H1 (cell line): ENCODE measurements at regions not wholly inside any gene's neighbourhood (a gene's known extent, or its start where the extent isn't known, plus 50 kb on each side); places are given as distances from the start of the nearest gene placed in this dataset.

Source experiments
- EGR1 ChIP-seq: IDR thresholded peaks from 2 replicates; pipeline ENCODE4 v1.6.1; 2011; ENCODE audit warnings: low read depth, low read length, borderline replicate concordance
- EP300 ChIP-seq, 2 experiments: IDR thresholded peaks; 1 replicate in 1 of 2; 2 replicates in 1 of 2; pipeline ENCODE4 v1.6.1; 2011 to 2012; ENCODE audit warnings: low read depth in 2 of 2, low read length in 2 of 2, mild to moderate bottlenecking in 2 of 2, borderline replicate concordance in 1 of 2, inconsistent platforms in 1 of 2, moderate library complexity in 1 of 2
- JUND ChIP-seq: IDR thresholded peaks from 2 replicates; pipeline ENCODE4 v1.6.1; 2011; ENCODE audit warnings: mild to moderate bottlenecking, improper control_type of control experiment, low read length
- NRF1 ChIP-seq: IDR thresholded peaks from 2 replicates; pipeline ENCODE4 v1.6.1; 2011; ENCODE audit warnings: mild to moderate bottlenecking, low read depth, low read length, improper control_type of control experiment
- POLR2AphosphoS5 ChIP-seq: IDR thresholded peaks from 2 replicates; pipeline ENCODE4 v1.6.1; 2011; ENCODE audit warnings: low read depth, low read length
- RFX5 ChIP-seq: IDR thresholded peaks from 2 replicates; pipeline ENCODE4 v1.6.1; 2011; ENCODE audit warnings: low read depth, low read length, improper control_type of control experiment, borderline replicate concordance
- SP1 ChIP-seq: IDR thresholded peaks from 2 replicates; pipeline ENCODE4 v1.6.1; 2011; ENCODE audit warnings: low read depth, low read length
- SUZ12 ChIP-seq: fragments of 200-600 bp; sonication (generic); IDR thresholded peaks from 2 replicates; pipeline ENCODE4 v1.6.1; 2012; ENCODE audit warnings: mild to moderate bottlenecking, inconsistent platforms, low read length, moderate library complexity, mixed read lengths
- TAF1 ChIP-seq: IDR thresholded peaks from 2 replicates; pipeline ENCODE4 v1.6.1; 2011; ENCODE audit warnings: mild to moderate bottlenecking, low read depth, low read length
- YY1 ChIP-seq: IDR thresholded peaks from 2 replicates; pipeline ENCODE4 v1.6.1; 2011; ENCODE audit warnings: low read depth, mild to moderate bottlenecking, low read length
- ZNF274 ChIP-seq: IDR thresholded peaks from 2 replicates; pipeline ENCODE4 v1.7.0; 2012; ENCODE audit warnings: low read length, borderline replicate concordance; ENCODE audit errors: extremely low read depth
- TF ChIP-seq, protein P1 (sequence below), 3 experiments: IDR thresholded peaks; 1 replicate in 2 of 3; 2 replicates in 1 of 3; pipeline versions ENCODE4 v1.5.1 to v1.6.1; 2011; ENCODE audit warnings: low read length in 3 of 3, mild to moderate bottlenecking in 3 of 3, inconsistent platforms in 2 of 3, low read depth in 1 of 3, moderate library complexity in 1 of 3; ENCODE audit not compliant: insufficient read depth in 1 of 3; ENCODE audit errors: control extremely low read depth in 1 of 3

DNA sequence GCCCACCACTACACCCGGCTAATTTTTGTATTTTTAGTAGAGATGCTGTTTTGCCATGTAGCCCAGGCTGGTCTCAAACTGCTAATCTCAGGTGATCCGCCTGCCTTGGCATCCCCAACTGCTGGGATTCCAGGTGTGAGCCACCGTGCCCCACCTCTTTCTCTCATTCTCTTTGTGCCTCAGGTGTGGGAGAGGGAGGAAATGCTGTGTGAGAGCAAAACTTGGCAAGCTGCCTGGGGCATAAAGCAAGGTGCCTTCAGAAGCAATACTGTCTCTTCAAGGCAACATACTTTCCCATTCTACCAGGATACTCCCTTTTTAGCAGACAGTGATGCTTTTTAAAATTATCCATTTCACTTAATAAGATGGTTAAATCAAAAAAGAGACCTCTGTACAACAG lies 53.2 kb upstream of the RFC3 start:
- TF ChIP-seq RFX5 (no peak), EGR1 (no peak), EP300 (IDR thresholded peaks at IDR 0.05; ENCODE audit: borderline replicate concordance in 1 of 2, low read depth in 2 of 2, low read length in 2 of 2) (no peak), JUND (no peak), NRF1 (no peak), TAF1 (no peak), POLR2AphosphoS5 (no peak), SP1 (no peak), SUZ12 (no peak), YY1 (no peak), ZNF274 (no peak)
- TF ChIP-seq, protein P1, sequence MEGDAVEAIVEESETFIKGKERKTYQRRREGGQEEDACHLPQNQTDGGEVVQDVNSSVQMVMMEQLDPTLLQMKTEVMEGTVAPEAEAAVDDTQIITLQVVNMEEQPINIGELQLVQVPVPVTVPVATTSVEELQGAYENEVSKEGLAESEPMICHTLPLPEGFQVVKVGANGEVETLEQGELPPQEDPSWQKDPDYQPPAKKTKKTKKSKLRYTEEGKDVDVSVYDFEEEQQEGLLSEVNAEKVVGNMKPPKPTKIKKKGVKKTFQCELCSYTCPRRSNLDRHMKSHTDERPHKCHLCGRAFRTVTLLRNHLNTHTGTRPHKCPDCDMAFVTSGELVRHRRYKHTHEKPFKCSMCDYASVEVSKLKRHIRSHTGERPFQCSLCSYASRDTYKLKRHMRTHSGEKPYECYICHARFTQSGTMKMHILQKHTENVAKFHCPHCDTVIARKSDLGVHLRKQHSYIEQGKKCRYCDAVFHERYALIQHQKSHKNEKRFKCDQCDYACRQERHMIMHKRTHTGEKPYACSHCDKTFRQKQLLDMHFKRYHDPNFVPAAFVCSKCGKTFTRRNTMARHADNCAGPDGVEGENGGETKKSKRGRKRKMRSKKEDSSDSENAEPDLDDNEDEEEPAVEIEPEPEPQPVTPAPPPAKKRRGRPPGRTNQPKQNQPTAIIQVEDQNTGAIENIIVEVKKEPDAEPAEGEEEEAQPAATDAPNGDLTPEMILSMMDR (IDR thresholded peaks at IDR 0.05; ENCODE audit: control extremely low read depth in 1 of 3, insufficient read depth in 1 of 3, low read depth in 1 of 3, low read length in 3 of 3): no peak
